WTC11 (cell line): ENCODE measurements at regions not wholly inside any gene's neighbourhood (a gene's known extent, or its start where the extent isn't known, plus 50 kb on each side); places are given as distances from the start of the nearest gene placed in this dataset.

Experiments used
- CREB1 ChIP-seq: sonication (generic); formaldehyde crosslinking; IDR thresholded peaks from 2 replicates; pipeline ENCODE4 v1.8.0; 2023; ENCODE audit warnings: mild to moderate bottlenecking, missing genetic modification reagents
- ELF4 ChIP-seq: sonication (generic); formaldehyde crosslinking; IDR thresholded peaks from 2 replicates; pipeline ENCODE4 v1.8.1; 2022; ENCODE audit warnings: low read depth, mild to moderate bottlenecking, moderate library complexity, missing genetic modification reagents
- ETV6 ChIP-seq: sonication (generic); formaldehyde crosslinking; IDR thresholded peaks from 2 replicates; pipeline ENCODE4 v1.8.1; 2022; ENCODE audit warnings: mild to moderate bottlenecking, missing genetic modification reagents
- FOXK1 ChIP-seq: sonication (generic); formaldehyde crosslinking; IDR thresholded peaks from 2 replicates; pipeline ENCODE4 v1.8.0; 2022; ENCODE audit warnings: mild to moderate bottlenecking, moderate library complexity, missing genetic modification reagents
- JUN ChIP-seq: sonication (generic); formaldehyde crosslinking; IDR thresholded peaks from 2 replicates; pipeline ENCODE4 v1.8.0; 2023; ENCODE audit warnings: mild to moderate bottlenecking, missing genetic modification reagents
- NR2C2 ChIP-seq: sonication (generic); formaldehyde crosslinking; IDR thresholded peaks from 2 replicates; pipeline ENCODE4 v1.8.0; 2022; ENCODE audit warnings: mild to moderate bottlenecking, missing genetic modification reagents
- TP53 ChIP-seq: sonication (generic); formaldehyde crosslinking; IDR thresholded peaks from 2 replicates; pipeline ENCODE4 v1.8.1; 2023; ENCODE audit warnings: mild to moderate bottlenecking, missing genetic modification reagents
- ZNF138 ChIP-seq: sonication (generic); formaldehyde crosslinking; conservative IDR thresholded peaks from 2 replicates; pipeline ENCODE4 v1.8.1; 2022; ENCODE audit warnings: mild to moderate bottlenecking, moderate library complexity, missing genetic modification reagents
- ZNF263 ChIP-seq: sonication (generic); formaldehyde crosslinking; IDR thresholded peaks from 2 replicates; pipeline ENCODE4 v1.8.1; 2022; ENCODE audit warnings: low read depth, mild to moderate bottlenecking, moderate library complexity, missing genetic modification reagents
- TF ChIP-seq, protein P1 (sequence below): sonication (generic); formaldehyde crosslinking; IDR thresholded peaks from 2 replicates; pipeline ENCODE4 v1.8.0; 2022; ENCODE audit warnings: mild to moderate bottlenecking, missing genetic modification reagents
- TF ChIP-seq, protein P2 (sequence below): fragments of 200-600 bp; IDR thresholded peaks from 2 replicates; pipeline ENCODE4 v1.8.0; 2022; ENCODE audit warnings: antibody characterized with exemption

DNA sequence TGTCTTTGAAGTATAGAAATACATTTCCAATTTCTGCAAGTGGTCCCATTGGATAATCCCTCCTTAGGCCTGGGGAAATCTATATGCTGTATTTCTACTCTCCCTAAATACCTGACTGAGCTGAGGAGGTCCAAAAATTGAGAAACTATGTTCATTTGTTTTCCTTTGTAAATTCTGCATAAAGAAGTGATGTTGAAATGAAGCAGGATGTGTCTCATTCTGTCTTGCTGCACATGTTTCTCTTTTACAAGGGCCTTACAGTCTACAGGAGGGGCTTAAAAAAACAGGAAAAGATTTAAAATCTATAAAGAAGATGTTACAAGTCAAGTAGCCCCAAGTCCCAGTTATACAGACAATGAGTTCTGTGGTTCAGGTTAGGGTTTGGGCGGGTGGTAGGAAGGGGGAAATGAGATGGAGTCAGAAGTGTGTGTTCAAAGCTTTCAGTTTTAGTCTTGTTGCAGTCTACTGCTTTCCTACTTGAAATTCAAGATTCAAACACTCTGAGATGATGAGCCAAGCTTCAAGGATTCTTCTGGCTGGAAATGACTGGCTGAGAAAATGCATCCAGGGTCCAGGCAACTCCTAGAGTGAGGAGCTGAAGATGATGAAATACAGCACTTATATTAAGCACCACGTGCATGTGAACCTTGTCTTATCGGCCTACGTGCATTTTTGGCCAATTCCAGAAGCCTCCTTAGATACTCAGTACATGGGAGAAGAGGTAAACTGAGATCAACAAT, 146.3 kb upstream of the CELF4 start:
- TF ChIP-seq, protein P1, sequence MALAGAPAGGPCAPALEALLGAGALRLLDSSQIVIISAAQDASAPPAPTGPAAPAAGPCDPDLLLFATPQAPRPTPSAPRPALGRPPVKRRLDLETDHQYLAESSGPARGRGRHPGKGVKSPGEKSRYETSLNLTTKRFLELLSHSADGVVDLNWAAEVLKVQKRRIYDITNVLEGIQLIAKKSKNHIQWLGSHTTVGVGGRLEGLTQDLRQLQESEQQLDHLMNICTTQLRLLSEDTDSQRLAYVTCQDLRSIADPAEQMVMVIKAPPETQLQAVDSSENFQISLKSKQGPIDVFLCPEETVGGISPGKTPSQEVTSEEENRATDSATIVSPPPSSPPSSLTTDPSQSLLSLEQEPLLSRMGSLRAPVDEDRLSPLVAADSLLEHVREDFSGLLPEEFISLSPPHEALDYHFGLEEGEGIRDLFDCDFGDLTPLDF, result no peak
- TF ChIP-seq ELF4 (CRISPR knock-in tag), result no peak
- TF ChIP-seq ZNF263 (CRISPR knock-in tag), result no peak
- TF ChIP-seq, protein P2, sequence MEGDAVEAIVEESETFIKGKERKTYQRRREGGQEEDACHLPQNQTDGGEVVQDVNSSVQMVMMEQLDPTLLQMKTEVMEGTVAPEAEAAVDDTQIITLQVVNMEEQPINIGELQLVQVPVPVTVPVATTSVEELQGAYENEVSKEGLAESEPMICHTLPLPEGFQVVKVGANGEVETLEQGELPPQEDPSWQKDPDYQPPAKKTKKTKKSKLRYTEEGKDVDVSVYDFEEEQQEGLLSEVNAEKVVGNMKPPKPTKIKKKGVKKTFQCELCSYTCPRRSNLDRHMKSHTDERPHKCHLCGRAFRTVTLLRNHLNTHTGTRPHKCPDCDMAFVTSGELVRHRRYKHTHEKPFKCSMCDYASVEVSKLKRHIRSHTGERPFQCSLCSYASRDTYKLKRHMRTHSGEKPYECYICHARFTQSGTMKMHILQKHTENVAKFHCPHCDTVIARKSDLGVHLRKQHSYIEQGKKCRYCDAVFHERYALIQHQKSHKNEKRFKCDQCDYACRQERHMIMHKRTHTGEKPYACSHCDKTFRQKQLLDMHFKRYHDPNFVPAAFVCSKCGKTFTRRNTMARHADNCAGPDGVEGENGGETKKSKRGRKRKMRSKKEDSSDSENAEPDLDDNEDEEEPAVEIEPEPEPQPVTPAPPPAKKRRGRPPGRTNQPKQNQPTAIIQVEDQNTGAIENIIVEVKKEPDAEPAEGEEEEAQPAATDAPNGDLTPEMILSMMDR, result no peak
- TF ChIP-seq JUN (CRISPR knock-in tag), result no peak
- TF ChIP-seq NR2C2 (CRISPR knock-in tag), result no peak
- no peak for TF ChIP-seq TP53 (CRISPR knock-in tag)
- TF ChIP-seq CREB1 (CRISPR knock-in tag), result no peak
- no peak for TF ChIP-seq ETV6
- TF ChIP-seq ZNF138, result no peak
- no peak for TF ChIP-seq FOXK1 (CRISPR knock-in tag)
